Small intestine (tissue), 7 donors: ENCODE measurements at regions not wholly inside any gene's neighbourhood (a gene's known extent, or its start where the extent isn't known, plus 50 kb on each side); places are given as distances from the start of the nearest gene placed in this dataset.

ENCODE experiments used
- DNase-seq, 2 donors: peaks; one replicate each; pipeline versions ENCODE4 v3.0.0 to v3.0.0-alpha.2; 2013
- FAIRE-seq: peaks from 2 replicates; lab custom pipeline; 2012; peaks lifted over from hg19 to GRCh38; lab: Jason Lieb, UNC
- H3K27ac ChIP-seq, 3 donors: one replicate each; pipeline ENCODE4 v1.5.1; 2013; ENCODE audit warnings: low read length in 2 of 3, mild to moderate bottlenecking in 2 of 3, control low read depth in 1 of 3, inconsistent platforms in 1 of 3, low read depth in 1 of 3, moderate library complexity in 1 of 3
- H3K27me3 ChIP-seq, 3 donors: one replicate each; pipeline ENCODE4 v1.6.1; 2013; ENCODE audit warnings: low read length in 3 of 3, inconsistent platforms in 1 of 3; ENCODE audit not compliant: control insufficient read depth in 3 of 3, insufficient read depth in 3 of 3
- H3K36me3 ChIP-seq, 3 donors: one replicate each; pipeline ENCODE4 v1.6.1; 2013; ENCODE audit warnings: low read length in 3 of 3, inconsistent platforms in 1 of 3, low read depth in 1 of 3, mild to moderate bottlenecking in 1 of 3, moderate library complexity in 1 of 3; ENCODE audit not compliant: control insufficient read depth in 3 of 3, insufficient read depth in 2 of 3
- H3K4me1 ChIP-seq, 3 donors: one replicate each; pipeline ENCODE4 v1.6.1; 2013; ENCODE audit warnings: low read length in 2 of 3, inconsistent platforms in 1 of 3, low read depth in 1 of 3, mild to moderate bottlenecking in 1 of 3, moderate library complexity in 1 of 3; ENCODE audit not compliant: control insufficient read depth in 3 of 3, insufficient read depth in 2 of 3
- H3K4me3 ChIP-seq, 3 donors: one replicate each; pipeline ENCODE4 v1.5.1; 2013; ENCODE audit warnings: low read length in 3 of 3, control low read depth in 1 of 3, inconsistent platforms in 1 of 3, low read depth in 1 of 3, mild to moderate bottlenecking in 1 of 3, moderate library complexity in 1 of 3
- H3K9me3 ChIP-seq, 2 donors: one replicate each; pipeline ENCODE4 v1.6.1; 2013; ENCODE audit warnings: low read depth in 1 of 2, low read length in 1 of 2; ENCODE audit not compliant: control insufficient read depth in 2 of 2, insufficient read depth in 1 of 2
- WGBS, 3 donors: extraction: QIAGEN DNeasy Blood & Tissue Kit; methylation state at CpG; one replicate each; pipeline ENCODE4 v1.1.7; 2013; 5-methylcytosine and 5-hydroxymethylcytosine counted together
- donor health status: healthy with polysubstance abuse.
- donor health status: control.
- donor health status: control.
- donor health status: Bipolar disorder and iron deficiency.
- donor health status: healthy.

- 51 to 60% (median 52%) methylated on average over 2 of the region's 2 CpGs for WGBS, 3 donors
Observed at GRCh38 chr3:99356696-99357095, 281.7 kb upstream of the COL8A1 start.

GRCh38 chr3:99355465-99355864 is 282.9 kb upstream of the COL8A1 start:
- Histone ChIP-seq H3K4me3 (no peak overlapping the region), H3K36me3 (no peaks in the 10 kb centered on the region), H3K9me3 (no peaks in the 10 kb centered on the region), H3K4me1 (no peaks in the 10 kb centered on the region), H3K27me3 (no peaks in the 10 kb centered on the region), H3K27ac (no peak overlapping the region)
- FAIRE-seq (no peak), DNase-seq (no peak)
- 66 to 80% (median 77%) methylated on average over 2 of the region's 2 CpGs for WGBS, 3 donors

More at GRCh38 chr3:99356696-99357095, 281.7 kb upstream of the COL8A1 start:
- Histone ChIP-seq H3K4me1 (no peaks in the 10 kb centered on the region), H3K27me3 (no peaks in the 10 kb centered on the region), H3K27ac (no peak overlapping the region), H3K36me3 (no peaks in the 10 kb centered on the region), H3K4me3 (no peak overlapping the region), H3K9me3 (no peaks in the 10 kb centered on the region)
- FAIRE-seq, result no peak
- DNase-seq, result no peak

DNA sequence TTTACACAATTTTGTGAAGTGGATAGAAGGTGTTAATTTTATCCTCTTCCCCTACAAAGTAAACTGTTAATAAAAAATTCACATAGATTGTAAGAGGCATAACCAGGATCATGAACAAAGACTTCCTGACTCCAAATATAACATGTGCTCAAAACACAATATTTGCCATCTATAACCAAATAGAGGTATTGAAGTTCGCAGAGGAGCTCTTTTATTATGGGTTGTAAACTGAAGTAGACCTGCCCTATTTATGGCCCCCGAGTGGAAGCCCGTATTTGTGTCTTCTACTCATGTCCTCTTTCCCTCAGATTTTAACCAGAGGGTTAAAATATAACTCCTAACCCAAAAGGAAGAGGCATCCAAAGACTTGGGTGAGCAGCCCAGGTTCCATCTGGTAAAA is 285.6 kb upstream of the COL8A1 start:
- H3K36me3 ChIP-seq, result no peaks in the 10 kb centered on the region
- DNase-seq (no peak), FAIRE-seq (no peak)
- H3K4me1 ChIP-seq, result no peaks in the 10 kb centered on the region
- WGBS, 3 donors, result 25 to 62% (median 42%) methylated on average over 3 of the region's 3 CpGs
- H3K4me3 ChIP-seq, result no peak overlapping the region
- H3K9me3 ChIP-seq, result no peaks in the 10 kb centered on the region
- H3K27ac ChIP-seq, result no peak overlapping the region
- H3K27me3 ChIP-seq, result no peaks in the 10 kb centered on the region

GRCh38 chr3:99351122-99351521 is 287.3 kb upstream of the COL8A1 start:
- Histone ChIP-seq H3K9me3 (no peaks in the 10 kb centered on the region), H3K4me1 (no peaks in the 10 kb centered on the region), H3K36me3 (no peaks in the 10 kb centered on the region), H3K4me3 (no peak overlapping the region), H3K27ac (no peak overlapping the region), H3K27me3 (no peaks in the 10 kb centered on the region)
- DNase-seq, result no peak
- 65 to 70% (median 65%) methylated on average over 3 of the region's 3 CpGs for WGBS, 3 donors
- FAIRE-seq, result no peak

DNA sequence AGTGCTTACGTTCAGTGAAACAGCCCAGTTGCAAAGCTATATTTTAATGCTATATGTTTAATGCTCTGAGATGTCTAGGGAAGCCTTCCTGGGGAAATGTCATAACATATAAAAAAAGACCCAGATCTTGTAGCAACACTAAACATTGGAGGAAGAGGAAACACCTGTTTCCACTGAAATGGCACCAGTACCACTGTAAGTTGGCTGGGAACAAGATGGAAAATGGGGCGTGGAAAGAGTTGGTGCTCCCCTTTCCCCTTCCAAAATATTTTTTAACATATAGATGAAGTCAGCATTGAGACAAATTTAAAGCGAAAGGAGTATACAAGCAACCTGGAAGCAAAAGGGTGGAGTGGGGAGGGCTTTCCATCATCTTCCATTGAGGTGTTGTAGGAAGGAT is 289.9 kb upstream of the COL8A1 start:
- Histone ChIP-seq H3K27me3 (no peaks in the 10 kb centered on the region), H3K4me3 (no peak overlapping the region), H3K36me3 (no peaks in the 10 kb centered on the region), H3K9me3 (no peaks in the 10 kb centered on the region), H3K27ac (no peak overlapping the region), H3K4me1 (no peaks in the 10 kb centered on the region)
- WGBS, 3 donors, result 59 to 80% (median 67%) methylated on average over 3 of the region's 3 CpGs
- no peak for DNase-seq
- no peak for FAIRE-seq

DNA sequence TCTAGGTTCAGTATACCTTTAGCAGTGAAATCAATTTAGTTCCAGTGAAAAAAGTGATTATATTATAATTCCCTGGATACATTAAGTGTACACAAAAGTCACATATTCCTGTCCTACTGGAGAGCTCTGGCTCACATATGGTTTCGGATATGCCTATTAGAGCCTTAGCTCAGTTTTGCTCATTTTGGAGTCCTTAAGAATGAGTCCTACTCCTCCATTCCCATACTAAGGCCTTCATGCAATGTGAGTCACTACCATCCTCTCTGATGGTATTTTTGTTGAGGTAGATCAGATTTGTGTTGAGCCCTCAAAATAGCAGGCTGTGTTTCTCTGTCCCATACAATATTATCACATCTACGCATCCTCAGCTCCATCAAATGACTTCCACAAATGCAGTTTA is 294.2 kb upstream of the COL8A1 start:
- Histone ChIP-seq H3K9me3 (no peaks in the 10 kb centered on the region), H3K27ac (no peak overlapping the region), H3K4me3 (no peak overlapping the region), H3K27me3 (no peaks in the 10 kb centered on the region), H3K36me3 (no peaks in the 10 kb centered on the region), H3K4me1 (no peaks in the 10 kb centered on the region)
- FAIRE-seq (no peak), DNase-seq (no peak)
- 86 to 93% (median 92%) methylated on average over 2 of the region's 2 CpGs for WGBS, 3 donors

DNA sequence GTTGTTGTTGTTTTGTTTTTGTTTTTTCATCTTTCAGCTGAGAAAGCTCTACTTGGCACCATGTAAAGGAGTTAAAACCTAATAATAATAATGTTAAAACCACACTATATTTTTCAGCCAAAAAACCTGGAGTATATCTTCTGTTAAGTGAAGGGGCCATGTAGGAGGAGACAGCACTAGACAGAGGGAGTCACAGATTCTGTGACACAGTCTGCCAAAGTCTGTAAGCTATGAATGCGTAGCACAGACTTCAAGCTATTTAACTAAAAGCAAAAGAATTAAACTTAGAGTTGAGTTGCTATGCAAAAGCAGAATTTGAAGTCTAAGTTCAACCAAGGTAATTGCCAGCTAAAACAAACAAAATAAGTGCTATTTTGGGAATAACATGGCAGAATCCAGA is 296.0 kb upstream of the COL8A1 start:
- no peak for DNase-seq
- no peaks in the 10 kb centered on the region for H3K9me3 ChIP-seq
- no peak overlapping the region for H3K4me3 ChIP-seq
- FAIRE-seq, result no peak
- 64 to 76% (median 71%) methylated on average over 1 of the region's 1 CpG for WGBS, 3 donors
- no peaks in the 10 kb centered on the region for H3K4me1 ChIP-seq
- H3K27ac ChIP-seq, result no peak overlapping the region
- no peaks in the 10 kb centered on the region for H3K36me3 ChIP-seq
- no peaks in the 10 kb centered on the region for H3K27me3 ChIP-seq

- Histone ChIP-seq H3K27me3 (no peaks in the 10 kb centered on the region), H3K36me3 (no peaks in the 10 kb centered on the region), H3K27ac (no peak overlapping the region), H3K9me3 (no peaks in the 10 kb centered on the region), H3K4me3 (no peak overlapping the region), H3K4me1 (no peaks in the 10 kb centered on the region)
- WGBS, 3 donors, result 78 to 96% (median 92%) methylated on average over 4 of the region's 4 CpGs
- FAIRE-seq (no peak), DNase-seq (no peak)
Observed at GRCh38 chr3:99339222-99339621, 299.2 kb upstream of the COL8A1 start.

- DNase-seq, result no peak
- no peak for FAIRE-seq
- Histone ChIP-seq H3K27ac (no peak overlapping the region), H3K36me3 (no peaks in the 10 kb centered on the region), H3K27me3 (no peaks in the 10 kb centered on the region), H3K4me1 (no peaks in the 10 kb centered on the region), H3K4me3 (no peak overlapping the region), H3K9me3 (no peaks in the 10 kb centered on the region)
- 72 to 76% (median 75%) methylated on average over 3 of the region's 3 CpGs for WGBS, 3 donors
Observed at GRCh38 chr3:99332718-99333117, 305.7 kb upstream of the COL8A1 start.
